Caco-2 (cell line): ENCODE measurements at regions not wholly inside any gene's neighbourhood (a gene's known extent, or its start where the extent isn't known, plus 50 kb on each side); places are given as distances from the start of the nearest gene placed in this dataset.

Source experiments
- BruUV-seq: library from RNA; stranded (reverse); fragments of 400-500 nt; replicated peaks from 2 replicates; lab custom pipeline; 2021; lab: Mats Ljungman, UMichigan
- CTCF ChIA-PET: fragments of 300-600 bp; sonication (Branson Sonifier 250); formaldehyde crosslinking; loops from one replicate; lab custom pipeline; 2022; ENCODE audit warnings: antibody characterized with exemption; lab: Charles Lee
- POLR2A ChIA-PET: fragments of 300-600 bp; sonication (Branson Sonifier 250); formaldehyde crosslinking; loops from one replicate; lab custom pipeline; 2022; ENCODE audit warnings: antibody characterized with exemption; lab: Charles Lee
- DNase-seq, 2 experiments: peaks; one replicate each; pipeline versions ENCODE4 v3.0.0 to v3.0.0-alpha.2; 2020 to 2022
- H3K27me3 ChIP-seq: replicated peaks from 2 replicates; pipeline ENCODE4 v1.6.0; 2011; ENCODE audit warnings: low read length; ENCODE audit not compliant: control insufficient read depth, insufficient read depth
- H3K36me3 ChIP-seq: 2 replicates; pipeline ENCODE4 v1.5.1; 2011; ENCODE audit warnings: low read length; ENCODE audit not compliant: control insufficient read depth, insufficient read depth
- H3K4me1 ChIP-seq: fragments of 250-450 bp; sonication (Bioruptor Pico); 2 replicates; pipeline ENCODE4 v1.5.1; 2020; ENCODE audit warnings: mild to moderate bottlenecking
- H3K4me3 ChIP-seq: 2 replicates; pipeline ENCODE4 v1.5.1; 2011; ENCODE audit warnings: low read depth, mild to moderate bottlenecking, control low read depth, low read length
- H3K9me3 ChIP-seq: fragments of 250-450 bp; sonication (Bioruptor Pico); 2 replicates; pipeline ENCODE4 v1.5.1; 2020; ENCODE audit warnings: mild to moderate bottlenecking, moderate library complexity
- H3K27ac Mint-ChIP-seq: one replicate; pipeline ENCODE4 v1.8.0; 2022; ENCODE audit warnings: mixed read lengths; ENCODE audit not compliant: unreplicated experiment
- H3K27me3 Mint-ChIP-seq: one replicate; pipeline ENCODE4 v1.8.0; 2022; ENCODE audit warnings: mixed read lengths; ENCODE audit not compliant: insufficient read depth, unreplicated experiment
- H3K36me3 Mint-ChIP-seq: one replicate; pipeline ENCODE4 v1.8.0; 2022; ENCODE audit warnings: mild to moderate bottlenecking, mixed read lengths; ENCODE audit not compliant: insufficient read depth, unreplicated experiment
- H3K4me1 Mint-ChIP-seq: one replicate; pipeline ENCODE4 v1.8.0; 2022; ENCODE audit warnings: low read depth, mixed read lengths; ENCODE audit not compliant: unreplicated experiment
- H3K4me3 Mint-ChIP-seq: one replicate; pipeline ENCODE4 v1.8.0; 2022; ENCODE audit warnings: mild to moderate bottlenecking, moderate library complexity, mixed read lengths; ENCODE audit not compliant: unreplicated experiment
- H3K9me3 Mint-ChIP-seq: one replicate; pipeline ENCODE4 v1.8.0; 2022; ENCODE audit warnings: mixed read lengths; ENCODE audit not compliant: unreplicated experiment
- CTCF ChIP-seq, 2 experiments: fragments of 200-600 bp in 1 of 2; IDR thresholded peaks; 1 replicate in 1 of 2; 2 replicates in 1 of 2; pipeline versions ENCODE4 v1.5.1 to v1.8.0; 2011 to 2022; ENCODE audit warnings: antibody characterized with exemption in 1 of 2, control low read depth in 1 of 2, inconsistent platforms in 1 of 2, low read depth in 1 of 2, low read length in 1 of 2, mild to moderate bottlenecking in 1 of 2, moderate library complexity in 1 of 2; ENCODE audit not compliant: insufficient read depth in 1 of 2, severe bottlenecking in 1 of 2, unreplicated experiment in 1 of 2
- intact Hi-C: fragments of 100-400 bp; cut with micrococcal nuclease; formaldehyde crosslinking; loops from one replicate; pipeline ENCODE4 v1.10.0; 2022; ENCODE audit not compliant: unreplicated experiment

- H3K9me3 Mint-ChIP-seq = no peaks in the 10 kb centered on the region
- Histone ChIP-seq H3K4me3 (no peak overlapping the region), H3K4me1 (no peaks in the 10 kb centered on the region), H3K9me3 (no peaks in the 10 kb centered on the region), H3K27me3 (no peaks in the 10 kb centered on the region), H3K36me3 (no peaks in the 10 kb centered on the region)
- H3K27ac Mint-ChIP-seq = no peak overlapping the region
- H3K4me1 Mint-ChIP-seq = no peaks in the 10 kb centered on the region
- H3K27me3 Mint-ChIP-seq = no peaks in the 10 kb centered on the region
- H3K36me3 Mint-ChIP-seq = peaks cover 5% of the 10 kb centered on the region
- DNase-seq = no peak
- no TSS peak for BruUV-seq
- no peak overlapping the region for H3K4me3 Mint-ChIP-seq
- intact Hi-C loops = no loop called here
- TF ChIP-seq CTCF (IDR thresholded peaks at IDR 0.05; ENCODE audit: insufficient read depth in 1 of 2, low read depth in 1 of 2, low read length in 1 of 2, severe bottlenecking in 1 of 2, unreplicated experiment in 1 of 2) = no peak
- ChIA-PET CTCF (no interaction called here), POLR2A (no interaction called here)
Observed at GRCh38 chrX:40964008-40964407, 121.2 kb upstream of the USP9X start.

- BruUV-seq = no TSS peak
- DNase-seq = no peak
- Mint-ChIP-seq H3K9me3 (no peaks in the 10 kb centered on the region), H3K27ac (no peak overlapping the region), H3K36me3 (peaks cover 5% of the 10 kb centered on the region), H3K27me3 (no peaks in the 10 kb centered on the region), H3K4me1 (no peaks in the 10 kb centered on the region), H3K4me3 (no peak overlapping the region)
- ChIA-PET POLR2A (no interaction called here), CTCF (no interaction called here)
- Histone ChIP-seq H3K36me3 (no peaks in the 10 kb centered on the region), H3K4me1 (no peaks in the 10 kb centered on the region), H3K9me3 (no peaks in the 10 kb centered on the region), H3K27me3 (no peaks in the 10 kb centered on the region), H3K4me3 (no peak overlapping the region)
- no peak for TF ChIP-seq CTCF (IDR thresholded peaks at IDR 0.05; ENCODE audit: insufficient read depth in 1 of 2, low read depth in 1 of 2, low read length in 1 of 2, severe bottlenecking in 1 of 2, unreplicated experiment in 1 of 2)
- intact Hi-C loops = no loop called here
Observed at GRCh38 chrX:40964633-40965586, 120.3 kb upstream of the USP9X start.

GRCh38 chrX:40966213-40966820 lies 118.9 kb upstream of the USP9X start:
- Mint-ChIP-seq H3K27ac (no peak overlapping the region), H3K9me3 (peaks cover 5% of the 10 kb centered on the region), H3K27me3 (no peaks in the 10 kb centered on the region), H3K36me3 (peaks cover 5% of the 10 kb centered on the region), H3K4me3 (no peak overlapping the region), H3K4me1 (no peaks in the 10 kb centered on the region)
- Histone ChIP-seq H3K4me3 (no peak overlapping the region), H3K27me3 (no peaks in the 10 kb centered on the region), H3K36me3 (no peaks in the 10 kb centered on the region), H3K9me3 (no peaks in the 10 kb centered on the region), H3K4me1 (no peaks in the 10 kb centered on the region)
- TF ChIP-seq CTCF (IDR thresholded peaks at IDR 0.05; ENCODE audit: insufficient read depth in 1 of 2, low read depth in 1 of 2, low read length in 1 of 2, severe bottlenecking in 1 of 2, unreplicated experiment in 1 of 2) = no peak
- intact Hi-C loops = no loop called here
- no TSS peak for BruUV-seq
- ChIA-PET POLR2A (no interaction called here), CTCF (no interaction called here)
- no peak for DNase-seq
